HG02610 (cell line): ENCODE measurements at regions not wholly inside any gene's neighbourhood (a gene's known extent, or its start where the extent isn't known, plus 50 kb on each side); places are given as distances from the start of the nearest gene placed in this dataset.
"Not testable (repeated sequence)": the region's sequence is repeated elsewhere in the genome, so short reads cannot be mapped to it uniquely, and the experiment has no call there.

Experiments used
- ATAC-seq: cut with Tn5 transposase; IDR thresholded peaks from one replicate; pipeline ENCODE4 v1.9.1; 2021; ENCODE audit warnings: mild to moderate bottlenecking, moderate library complexity; ENCODE audit not compliant: unreplicated experiment

DNA sequence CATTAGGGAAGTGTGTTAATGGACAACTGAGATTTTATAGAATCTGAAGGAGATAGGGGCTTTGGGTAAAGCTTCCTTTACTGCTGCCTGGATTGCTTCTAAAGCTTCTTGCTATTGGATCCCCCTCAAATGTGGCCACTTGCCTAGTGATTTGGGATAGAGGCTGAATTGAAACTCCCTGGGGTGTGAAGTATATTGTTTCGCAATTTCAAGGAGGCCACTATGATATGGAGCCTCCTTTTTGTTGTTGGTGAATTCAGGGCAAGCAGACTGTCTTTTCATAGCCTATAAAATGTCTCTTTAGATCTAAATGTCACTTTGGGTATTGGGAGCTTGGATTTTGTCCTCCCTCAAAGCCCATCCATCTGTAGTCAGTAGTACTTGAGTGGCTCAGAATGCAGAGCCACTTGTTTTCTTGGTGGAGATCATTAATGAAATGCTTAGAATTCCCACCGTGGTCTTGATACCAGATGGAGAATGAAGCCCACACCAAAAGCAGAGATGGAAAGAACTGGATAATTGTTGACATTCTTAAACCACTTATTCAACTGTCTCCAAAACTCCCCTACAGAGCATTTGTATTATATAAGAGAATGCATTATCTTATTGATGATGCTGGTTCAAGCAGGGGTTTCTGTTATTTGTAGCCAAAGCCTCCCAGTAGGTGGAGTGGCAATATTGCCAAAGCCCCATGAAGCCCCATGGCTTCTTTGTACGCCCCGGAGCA lies 144.3 kb upstream of the KCNE2 start:
- ATAC-seq = no peak

DNA sequence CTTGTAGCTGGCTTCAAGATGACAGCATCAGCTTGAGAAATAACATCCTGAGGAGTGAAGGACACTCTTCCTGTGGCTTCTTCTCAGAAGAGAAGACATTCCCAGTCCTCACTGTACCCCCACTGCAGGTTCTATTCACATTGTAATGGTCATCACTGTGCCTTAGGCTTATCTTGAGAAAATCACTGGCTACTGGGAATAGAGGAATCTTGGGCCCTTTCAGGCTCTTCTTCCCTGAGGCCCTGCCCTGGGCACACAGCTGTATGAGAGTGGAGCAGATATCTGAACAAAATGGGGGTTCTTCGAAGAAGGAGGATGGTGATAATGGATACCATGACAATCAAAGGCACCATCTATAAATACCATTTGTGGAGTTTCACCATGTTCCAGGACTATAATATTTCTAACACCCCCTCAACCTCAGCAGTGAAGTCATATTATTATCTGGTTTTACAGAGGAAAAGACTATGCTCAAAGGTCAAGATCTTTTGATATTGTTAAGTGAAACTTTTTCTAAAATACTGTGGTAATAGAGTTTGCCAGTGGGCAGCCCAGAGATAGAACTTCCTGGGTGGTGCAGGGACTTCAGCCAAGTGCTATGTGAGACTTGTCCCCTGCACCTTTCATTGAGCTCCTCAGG lies 143.1 kb upstream of the KCNE2 start:
- no peak for ATAC-seq

DNA sequence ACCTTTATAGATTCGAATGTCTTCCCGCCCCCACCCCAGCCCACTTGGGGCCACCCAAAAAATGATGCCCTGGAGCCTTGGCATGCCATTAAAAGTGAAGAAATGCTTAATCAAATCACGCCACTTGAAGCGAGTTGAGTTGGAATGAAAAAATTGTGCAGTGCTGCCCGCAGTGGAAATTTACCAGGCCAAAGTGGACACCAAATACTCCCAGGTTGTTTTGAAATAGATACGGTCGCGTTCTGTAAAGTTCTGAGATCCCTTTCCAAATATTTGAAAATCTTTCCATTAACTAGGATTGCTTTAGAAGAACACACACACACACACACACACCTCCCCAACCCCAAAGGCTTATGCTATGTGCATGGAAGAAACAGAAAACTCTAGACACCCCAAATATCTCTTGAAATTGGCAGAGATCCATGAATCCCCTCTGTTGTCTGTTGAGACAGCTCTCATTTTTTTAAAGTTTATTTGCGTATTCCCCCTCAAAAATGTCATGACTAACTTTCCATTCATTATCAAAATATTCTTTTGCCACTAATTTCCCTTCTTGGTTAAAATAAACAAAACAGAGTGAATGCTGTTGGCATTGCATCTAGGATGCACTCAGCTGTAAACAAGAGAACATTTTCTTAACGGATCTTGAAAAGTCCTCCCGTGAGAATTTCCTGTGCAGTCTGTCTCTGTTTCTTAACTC lies 142.3 kb upstream of the KCNE2 start:
- ATAC-seq = no peak

DNA sequence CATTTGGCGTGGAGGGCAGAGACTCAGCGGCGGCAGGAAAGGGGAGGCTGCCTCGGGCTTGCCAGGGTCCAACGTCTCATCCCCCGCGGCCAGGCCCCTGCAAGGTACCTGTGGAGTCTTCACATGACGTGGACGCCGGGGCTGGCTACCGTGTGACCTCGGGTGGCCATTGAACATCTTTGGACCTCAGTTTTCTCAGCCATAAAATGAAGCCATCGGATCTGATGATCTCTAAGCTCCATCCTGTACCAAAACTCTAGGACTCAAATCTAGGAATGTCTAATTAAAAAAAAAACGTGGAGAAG lies 141.8 kb upstream of the KCNE2 start:
- no peak for ATAC-seq

DNA sequence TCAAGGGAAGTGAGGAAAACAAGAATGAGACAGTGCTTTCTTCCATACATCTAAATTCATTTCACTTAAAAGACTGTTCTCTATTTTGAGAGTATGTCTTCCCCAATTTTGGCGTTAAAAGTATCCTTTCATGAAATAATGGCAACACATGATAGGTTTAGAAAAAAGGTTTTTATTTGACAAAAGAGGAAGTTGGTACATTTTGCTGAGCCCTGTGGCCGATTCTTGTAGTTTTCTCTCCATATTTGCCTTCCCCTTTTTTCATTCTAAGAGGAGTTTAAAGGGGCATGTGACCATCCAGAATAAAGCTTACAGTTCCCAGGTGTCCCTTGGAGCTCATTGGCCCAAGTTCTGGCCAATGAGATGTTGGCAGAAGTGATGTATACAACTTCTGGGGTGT lies 140.4 kb upstream of the KCNE2 start:
- ATAC-seq = no peak

DNA sequence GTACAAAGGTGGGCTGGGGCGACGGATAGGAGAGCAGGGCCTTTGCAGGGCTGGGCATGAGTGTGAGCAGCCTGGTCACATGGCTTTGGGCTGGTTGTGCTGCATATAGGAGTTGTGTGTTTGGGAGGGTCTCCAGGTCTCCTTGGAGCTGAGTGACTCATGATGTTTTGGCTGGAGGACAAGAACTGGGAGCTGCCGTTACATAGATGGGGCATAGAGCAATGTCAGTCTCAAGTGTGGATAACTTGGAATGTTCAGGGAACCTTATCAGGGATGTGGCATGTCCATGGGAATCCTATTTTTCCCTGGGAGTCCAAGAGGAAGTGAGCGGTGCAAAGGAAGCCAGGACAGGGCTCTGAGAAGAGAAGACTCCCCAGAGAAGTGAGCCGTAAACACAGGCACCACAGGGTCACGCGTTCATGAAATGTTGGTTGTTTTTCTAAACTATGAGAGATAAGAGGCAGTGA lies 136.4 kb upstream of the KCNE2 start:
- no peak for ATAC-seq

DNA sequence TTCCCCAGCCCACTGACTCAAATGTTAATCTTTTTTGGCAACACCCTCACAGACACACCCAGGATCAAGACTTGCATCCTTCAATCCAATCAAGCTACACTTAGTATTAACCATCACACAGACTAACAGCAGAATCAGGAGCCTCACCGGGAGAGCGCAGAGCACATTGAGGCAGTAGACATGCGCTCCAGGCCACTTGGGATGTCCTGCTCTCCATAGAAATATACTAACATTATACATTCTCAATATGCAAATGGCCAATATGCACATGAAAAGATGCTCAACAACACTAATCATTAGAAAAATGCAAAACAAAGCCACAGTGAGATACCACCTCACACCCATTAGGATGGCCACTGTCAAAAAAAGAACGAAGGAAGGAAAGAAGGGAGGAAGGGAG lies 135.0 kb upstream of the KCNE2 start:
- no peak for ATAC-seq

DNA sequence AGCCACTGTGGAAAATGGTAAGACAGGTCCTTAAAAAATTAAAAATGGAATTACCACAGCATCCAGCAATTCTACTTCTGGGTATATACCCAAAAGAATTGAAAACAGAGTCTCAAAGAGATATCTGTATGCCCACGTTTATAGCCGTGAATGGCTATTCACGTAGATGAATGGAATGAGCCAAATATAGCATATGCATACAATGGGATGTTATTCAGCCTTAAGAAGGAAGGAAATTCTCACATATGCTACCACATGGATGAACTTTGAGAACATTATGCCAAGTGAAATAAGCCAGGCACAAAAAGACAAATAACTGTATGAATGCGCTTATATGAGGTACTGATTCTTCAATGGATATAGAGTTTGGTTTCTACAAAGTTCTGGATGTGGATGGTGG lies 134.5 kb upstream of the KCNE2 start:
- ATAC-seq = no peak

DNA sequence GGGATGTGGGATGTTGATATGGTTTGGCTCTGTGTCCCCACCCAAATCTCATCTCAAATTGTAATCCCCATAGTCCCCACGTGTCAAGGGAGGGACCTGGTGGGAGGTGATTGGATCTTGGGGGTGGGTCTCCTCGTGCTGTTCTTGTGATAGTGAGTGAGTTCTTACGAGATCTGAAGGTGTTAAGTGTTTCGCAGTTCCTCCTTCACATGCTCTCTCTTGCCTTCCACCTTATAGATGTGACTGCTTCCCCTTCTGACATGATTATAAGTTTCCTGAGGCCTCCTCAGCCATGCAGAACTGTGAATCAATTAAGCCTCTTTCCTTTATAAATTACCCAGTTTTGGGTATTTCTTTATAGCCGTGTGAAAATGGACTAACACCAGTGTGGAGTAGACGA lies 130.1 kb upstream of the KCNE2 start:
- ATAC-seq = not testable (repeated sequence)

DNA sequence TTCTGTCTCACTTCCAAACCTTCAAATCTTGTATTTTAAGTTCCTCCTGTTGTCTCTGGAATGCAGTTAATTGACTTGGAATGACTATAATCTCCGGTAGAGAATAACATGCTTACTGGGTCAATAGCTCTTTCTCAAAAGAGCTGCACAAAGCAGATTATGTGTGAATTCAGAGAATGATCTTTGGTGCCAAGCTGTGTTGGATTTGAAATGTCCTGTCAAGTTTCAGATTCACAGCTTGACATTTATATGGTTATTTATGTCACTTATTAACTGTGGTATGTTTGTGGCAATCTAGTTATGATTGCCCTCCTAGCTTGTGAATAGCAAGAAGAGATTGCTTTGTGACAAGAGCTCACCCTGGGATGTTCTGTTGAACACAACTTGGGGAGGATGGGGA lies 128.3 kb upstream of the KCNE2 start:
- no peak for ATAC-seq

DNA sequence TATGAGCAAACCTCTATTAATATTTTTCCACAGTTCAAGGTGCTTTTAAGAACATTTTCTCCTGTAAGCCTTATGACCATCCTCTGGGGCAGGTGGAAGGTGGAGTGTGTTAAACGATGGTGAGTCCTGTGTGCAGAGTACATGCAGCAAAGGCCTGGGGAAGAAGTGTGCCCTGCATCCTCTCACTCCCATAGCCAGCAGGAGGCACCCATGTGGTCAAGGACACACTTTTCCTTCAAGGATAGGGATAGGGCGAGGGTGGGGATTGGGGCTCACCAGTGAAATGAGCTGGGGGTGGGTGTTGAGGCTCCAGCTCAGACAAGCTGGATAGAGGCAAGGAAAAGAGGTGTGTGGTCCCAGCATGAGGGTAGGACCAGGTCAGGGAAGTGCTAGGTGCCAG lies 120.8 kb upstream of the KCNE2 start:
- no peak for ATAC-seq

DNA sequence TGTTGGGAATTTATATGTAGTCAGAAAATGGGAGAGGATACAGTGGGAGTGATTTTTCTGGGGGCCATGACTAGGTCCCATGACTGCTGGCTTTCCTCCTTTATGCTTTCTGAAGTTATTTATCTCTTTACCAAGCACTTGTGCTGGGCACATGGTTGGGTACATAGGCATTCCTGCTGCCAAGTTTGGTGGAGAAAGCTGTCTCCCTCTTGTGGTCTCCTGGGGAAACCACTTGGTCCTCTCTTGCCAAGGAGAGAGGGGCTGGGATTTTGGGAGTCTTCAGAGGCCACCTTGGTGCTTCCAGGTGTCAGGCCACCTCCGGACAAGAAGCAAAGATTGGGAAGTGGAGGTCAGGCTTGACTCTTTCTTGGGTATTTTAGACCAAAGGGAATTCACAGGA lies 120.2 kb upstream of the KCNE2 start:
- no peak for ATAC-seq

DNA sequence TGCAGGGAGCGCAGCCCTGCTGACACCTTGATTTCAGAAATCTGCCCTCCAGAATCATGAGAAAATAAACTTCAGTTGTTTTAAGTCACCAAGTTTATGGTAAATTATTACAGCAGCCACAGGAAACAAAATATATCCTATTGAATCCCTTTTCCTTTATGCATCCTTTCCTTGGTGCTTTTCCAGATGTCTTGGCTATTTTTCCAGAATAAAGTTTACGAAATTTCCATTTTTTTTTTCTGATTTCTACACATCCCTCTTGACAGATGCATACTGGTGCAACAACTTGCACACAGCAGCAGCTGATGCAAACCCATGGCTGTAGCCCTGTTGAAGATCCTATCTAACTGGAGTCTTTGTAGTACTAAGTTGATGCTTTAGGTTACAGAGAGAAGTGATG lies 111.1 kb upstream of the KCNE2 start:
- ATAC-seq = no peak

DNA sequence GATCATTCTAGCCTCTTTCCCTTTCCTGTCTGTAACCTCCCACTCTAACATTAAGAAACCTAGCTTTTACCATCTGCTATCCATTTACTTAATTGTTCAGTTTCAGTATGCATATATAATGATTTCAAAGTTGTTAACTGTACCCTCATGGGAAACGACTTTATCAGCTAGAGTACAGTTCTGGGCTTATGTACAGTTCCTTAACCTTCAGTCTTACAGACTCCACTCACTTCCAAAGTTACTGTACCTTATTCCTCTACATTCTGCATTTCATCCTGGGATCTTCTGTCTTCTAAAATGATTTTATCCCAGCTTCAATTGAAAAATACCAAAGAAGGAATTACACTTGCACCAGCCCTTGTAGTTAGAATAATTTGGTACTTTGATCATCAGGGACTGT lies 108.7 kb upstream of the KCNE2 start:
- no peak for ATAC-seq

DNA sequence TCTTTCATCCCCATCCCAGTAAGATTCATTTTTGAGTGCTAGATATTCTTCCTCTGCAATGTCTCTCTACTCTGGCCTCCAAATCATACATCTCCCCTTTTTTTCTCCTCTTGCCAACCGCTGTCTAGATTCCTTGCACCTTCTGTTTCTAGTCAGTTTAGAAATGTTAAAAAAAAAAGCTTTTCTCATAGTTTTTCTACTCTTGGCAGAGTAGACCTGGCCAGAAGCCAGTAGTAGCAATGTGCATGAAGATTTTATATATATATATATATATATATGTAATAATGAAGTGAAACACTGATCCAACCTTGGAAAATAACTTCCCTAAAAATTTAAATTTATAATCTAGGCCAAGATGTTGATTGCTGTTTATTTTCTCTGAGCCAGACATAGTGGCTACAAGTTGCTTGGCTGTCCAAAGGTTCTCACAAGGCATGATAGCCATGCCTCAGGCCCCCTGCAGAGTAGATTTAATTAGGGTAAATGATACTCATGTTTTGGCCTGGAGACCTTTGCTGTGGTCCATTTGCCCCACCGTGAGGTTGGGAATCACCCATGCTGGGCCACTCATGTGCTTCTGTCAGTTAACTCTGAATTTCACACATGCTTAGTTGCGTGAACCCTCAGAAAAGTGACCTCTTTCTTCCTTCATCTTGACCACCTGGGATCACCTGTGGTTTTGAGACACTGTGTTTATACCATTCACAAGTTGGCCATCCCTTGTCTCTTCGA lies 103.4 kb upstream of the KCNE2 start:
- no peak for ATAC-seq

DNA sequence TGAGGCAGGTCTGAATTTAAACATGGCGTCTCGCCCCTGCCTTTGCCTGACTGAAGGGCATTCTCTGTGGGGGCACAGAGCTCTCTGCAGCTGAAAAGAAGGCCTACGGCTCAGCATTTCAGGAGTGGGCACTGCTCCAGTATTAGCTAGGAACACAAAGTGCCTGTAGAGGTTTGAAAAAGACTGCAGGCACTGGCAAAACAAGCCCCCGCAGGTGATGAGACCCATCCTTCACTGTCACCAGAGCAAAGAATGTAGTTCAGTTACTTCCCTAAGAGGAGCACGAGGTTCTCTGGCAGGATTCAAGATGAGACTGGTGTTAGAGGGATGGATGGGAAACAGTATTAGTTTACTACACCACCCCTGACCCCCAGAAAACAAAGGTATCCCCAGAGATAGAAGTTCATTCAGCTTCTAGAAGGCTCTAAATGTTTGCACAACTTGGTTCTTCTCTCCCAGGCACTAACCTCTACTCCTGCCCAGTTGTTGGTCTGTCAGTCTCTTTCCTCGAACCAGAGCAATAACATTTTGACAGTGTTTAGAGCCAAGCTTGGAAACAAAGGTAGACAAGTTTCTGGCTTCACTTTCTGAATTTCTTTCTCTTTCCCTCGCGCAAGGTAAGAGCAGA lies 101.9 kb upstream of the KCNE2 start:
- ATAC-seq = no peak

DNA sequence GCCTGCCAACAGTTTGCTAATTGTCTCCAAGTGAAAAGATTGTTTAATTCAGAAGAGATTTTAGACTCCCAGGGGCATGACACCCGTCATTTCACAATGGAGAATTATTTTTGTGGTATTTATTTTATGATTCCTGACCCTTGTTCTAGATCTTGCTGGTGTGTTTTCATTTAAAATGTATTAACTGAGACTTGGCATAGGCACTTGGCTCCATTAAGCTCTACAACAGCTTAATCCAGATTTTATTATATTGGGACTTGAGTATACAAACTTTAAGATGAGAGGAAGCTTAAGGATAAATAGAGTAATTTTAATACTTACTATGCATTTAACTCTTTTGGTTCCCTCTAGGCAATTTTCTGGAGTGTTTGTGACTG lies 101.3 kb upstream of the KCNE2 start:
- ATAC-seq = no peak

DNA sequence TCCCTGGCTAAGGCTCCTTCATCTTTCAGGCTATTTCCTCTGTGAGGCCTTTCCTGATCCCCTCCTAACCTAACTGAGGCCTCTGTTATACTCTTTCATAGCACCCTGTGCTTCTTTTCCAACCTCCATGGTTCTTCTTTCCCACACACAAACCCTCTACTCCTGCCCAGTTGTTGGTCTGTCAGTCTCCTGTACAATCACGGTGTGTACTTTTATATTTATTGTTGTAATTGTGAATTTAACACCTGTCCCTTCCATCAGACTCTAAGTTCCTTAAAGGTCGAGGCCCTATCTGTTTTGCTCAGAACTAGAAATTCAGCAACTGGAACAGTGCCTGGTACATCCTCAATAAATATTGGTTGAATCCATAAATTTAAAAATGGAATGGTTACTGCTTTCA lies 100.2 kb upstream of the KCNE2 start:
- ATAC-seq = no peak

DNA sequence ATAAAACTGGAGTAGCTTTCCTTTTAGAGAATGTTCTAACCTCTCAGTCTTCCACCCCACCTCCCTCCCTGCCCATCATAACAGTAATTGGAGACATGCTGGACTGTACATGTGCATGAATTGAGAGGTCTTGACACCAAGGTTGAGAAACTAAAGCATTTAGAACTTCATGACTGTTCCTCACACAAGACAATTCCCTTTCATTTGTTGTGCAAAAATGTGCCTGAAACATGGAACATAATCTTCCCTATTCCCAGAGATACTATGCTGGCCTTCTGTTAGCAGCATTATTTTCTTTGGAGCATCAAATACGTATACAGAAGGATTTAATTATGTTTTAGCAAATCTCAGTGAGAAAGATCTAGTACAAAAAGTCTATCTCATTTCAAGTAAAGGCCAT lies 97.5 kb upstream of the KCNE2 start:
- ATAC-seq = no peak

DNA sequence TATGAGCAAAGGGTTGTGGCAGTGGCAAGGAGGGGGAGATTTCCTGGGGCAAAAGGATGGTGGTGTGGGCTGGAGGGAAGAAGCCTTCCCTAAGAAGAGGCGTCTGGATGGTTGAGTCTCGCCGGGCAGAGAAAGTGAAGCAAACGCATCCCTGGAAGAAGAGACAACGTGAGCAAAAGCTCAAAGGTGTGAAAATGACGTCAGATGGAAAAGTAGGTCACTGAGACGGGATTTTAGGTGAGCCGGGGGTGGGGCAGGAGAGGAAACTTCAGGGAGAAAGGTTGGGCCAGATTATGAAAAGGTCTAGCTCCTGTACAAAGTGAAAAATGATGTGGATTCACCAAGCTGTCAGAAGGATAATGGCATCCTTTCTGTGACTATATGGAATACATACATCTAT lies 95.3 kb upstream of the KCNE2 start:
- ATAC-seq = no peak

DNA sequence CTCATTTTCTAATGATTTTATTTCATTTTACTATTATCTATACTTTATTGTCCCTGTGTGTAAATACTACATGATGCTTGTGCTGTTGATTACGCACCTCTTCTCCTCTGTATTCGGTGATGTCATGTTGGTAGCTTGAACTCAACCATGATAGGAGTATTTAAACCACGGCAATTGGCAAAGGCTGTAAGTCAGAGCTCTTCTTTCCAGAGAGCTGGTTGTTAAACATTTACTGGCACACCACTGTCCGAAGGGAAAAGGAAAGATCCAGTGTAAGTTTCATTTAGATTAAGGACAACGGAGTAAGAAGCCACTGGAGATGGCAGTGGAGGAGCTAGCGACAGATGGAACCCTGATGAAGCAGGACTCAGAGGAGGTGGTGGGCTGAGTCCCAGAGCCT lies 93.4 kb upstream of the KCNE2 start:
- ATAC-seq = no peak
